Body of pancreas (tissue), 4 donors: ENCODE measurements at regions not wholly inside any gene's neighbourhood (a gene's known extent, or its start where the extent isn't known, plus 50 kb on each side); places are given as distances from the start of the nearest gene placed in this dataset.

Source experiments
- ATAC-seq: fragments of 150-250 bp; one replicate; pipeline ENCODE4 v1.9.1; 2016
- DNase-seq, 4 donors: peaks; one replicate each; pipeline ENCODE4 v3.0.0-alpha.2; 2019
- H3K27ac ChIP-seq, 4 donors: fragments of 200-600 bp; sonication (generic); 1 replicate in 3 of 4; 2 replicates in 1 of 4; pipeline versions ENCODE4 v1.5.1 to v1.6.1; 2016 to 2019; ENCODE audit warnings: mild to moderate bottlenecking in 1 of 4, mixed read lengths in 1 of 4, moderate library complexity in 1 of 4
- H3K27me3 ChIP-seq, 2 donors: fragments of 200-600 bp; sonication (generic); one replicate each; pipeline ENCODE4 v1.6.0; 2016; ENCODE audit warnings: mild to moderate bottlenecking in 1 of 2
- H3K36me3 ChIP-seq, 2 donors: fragments of 200-600 bp; sonication (generic); replicated peaks in 1 of 2; 2 replicates each; pipeline ENCODE4 v1.5.1; 2016; ENCODE audit warnings: low read depth in 2 of 2; ENCODE audit not compliant: insufficient read depth in 1 of 2
- H3K4me1 ChIP-seq: fragments of 200-600 bp; sonication (generic); one replicate; pipeline ENCODE4 v1.6.0; 2016
- H3K4me3 ChIP-seq, 2 donors: fragments of 200-600 bp; sonication (generic); 1 replicate in 1 of 2; 2 replicates in 1 of 2; pipeline ENCODE4 v1.5.1; 2016 to 2019
- H3K9me3 ChIP-seq, 3 donors: fragments of 200-600 bp; sonication (generic); 1 replicate in 2 of 3; 2 replicates in 1 of 3; pipeline ENCODE4 v1.5.1; 2016
- POLR2A ChIP-seq, 3 donors: fragments of 450-650 bp; IDR thresholded peaks; one replicate each; pipeline ENCODE4 v1.6.1; 2016; ENCODE audit warnings: antibody characterized with exemption in 3 of 3, mild to moderate bottlenecking in 2 of 3
- WGBS, 2 donors: methylation state at CpG; one replicate each; pipeline ENCODE4 v1.1.5; 2017; 5-methylcytosine and 5-hydroxymethylcytosine counted together
- intact Hi-C: fragments of 100-400 bp; cut with DNase I; formaldehyde crosslinking; loops from one replicate; pipeline ENCODE4 v1.15.1; 2023
- TF ChIP-seq, protein P1 (sequence below), 7 experiments: fragments of 450-650 bp in 4 of 7; fragments of 200-600 bp in 3 of 7; sonication (generic) in 3 of 7; IDR thresholded peaks; one replicate each; pipeline ENCODE4 v1.5.1; 2016 to 2019; ENCODE audit warnings: antibody characterized with exemption in 7 of 7

- DNase-seq, result no peak
- no peak for TF ChIP-seq POLR2A (IDR thresholded peaks at IDR 0.05)
- TF ChIP-seq, protein P1, sequence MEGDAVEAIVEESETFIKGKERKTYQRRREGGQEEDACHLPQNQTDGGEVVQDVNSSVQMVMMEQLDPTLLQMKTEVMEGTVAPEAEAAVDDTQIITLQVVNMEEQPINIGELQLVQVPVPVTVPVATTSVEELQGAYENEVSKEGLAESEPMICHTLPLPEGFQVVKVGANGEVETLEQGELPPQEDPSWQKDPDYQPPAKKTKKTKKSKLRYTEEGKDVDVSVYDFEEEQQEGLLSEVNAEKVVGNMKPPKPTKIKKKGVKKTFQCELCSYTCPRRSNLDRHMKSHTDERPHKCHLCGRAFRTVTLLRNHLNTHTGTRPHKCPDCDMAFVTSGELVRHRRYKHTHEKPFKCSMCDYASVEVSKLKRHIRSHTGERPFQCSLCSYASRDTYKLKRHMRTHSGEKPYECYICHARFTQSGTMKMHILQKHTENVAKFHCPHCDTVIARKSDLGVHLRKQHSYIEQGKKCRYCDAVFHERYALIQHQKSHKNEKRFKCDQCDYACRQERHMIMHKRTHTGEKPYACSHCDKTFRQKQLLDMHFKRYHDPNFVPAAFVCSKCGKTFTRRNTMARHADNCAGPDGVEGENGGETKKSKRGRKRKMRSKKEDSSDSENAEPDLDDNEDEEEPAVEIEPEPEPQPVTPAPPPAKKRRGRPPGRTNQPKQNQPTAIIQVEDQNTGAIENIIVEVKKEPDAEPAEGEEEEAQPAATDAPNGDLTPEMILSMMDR (IDR thresholded peaks at IDR 0.05), result no peak
- WGBS, 2 donors, result 78 to 82% methylated on average over 15 of the region's 15 CpGs
- no peaks in the 10 kb centered on the region for H3K36me3 ChIP-seq
- no peaks in the 10 kb centered on the region for H3K4me1 ChIP-seq
- intact Hi-C loops, result no loop called here
- no peaks in the 10 kb centered on the region for H3K27me3 ChIP-seq
- no peak for ATAC-seq
- no peaks in the 10 kb centered on the region for H3K9me3 ChIP-seq
- no peak overlapping the region for H3K27ac ChIP-seq
- no peak overlapping the region for H3K4me3 ChIP-seq
These were observed 161.6 kb downstream of the ZDHHC21 start for GRCh38 chr9:14531341-14532269.

GRCh38 chr9:14530841-14531240 lies 162.4 kb downstream of the ZDHHC21 start:
- H3K27me3 ChIP-seq, result no peaks in the 10 kb centered on the region
- ATAC-seq (no peak), DNase-seq (no peak)
- H3K4me1 ChIP-seq, result no peaks in the 10 kb centered on the region
- WGBS, 2 donors, result 48 to 53% methylated on average over 4 of the region's 4 CpGs
- H3K9me3 ChIP-seq, result no peaks in the 10 kb centered on the region
- H3K36me3 ChIP-seq, result no peaks in the 10 kb centered on the region
- H3K4me3 ChIP-seq, result no peak overlapping the region
- no peak for TF ChIP-seq POLR2A (IDR thresholded peaks at IDR 0.05)
- TF ChIP-seq, protein P1 (IDR thresholded peaks at IDR 0.05), result no peak
- intact Hi-C loops, result no loop called here
- no peak overlapping the region for H3K27ac ChIP-seq

DNA sequence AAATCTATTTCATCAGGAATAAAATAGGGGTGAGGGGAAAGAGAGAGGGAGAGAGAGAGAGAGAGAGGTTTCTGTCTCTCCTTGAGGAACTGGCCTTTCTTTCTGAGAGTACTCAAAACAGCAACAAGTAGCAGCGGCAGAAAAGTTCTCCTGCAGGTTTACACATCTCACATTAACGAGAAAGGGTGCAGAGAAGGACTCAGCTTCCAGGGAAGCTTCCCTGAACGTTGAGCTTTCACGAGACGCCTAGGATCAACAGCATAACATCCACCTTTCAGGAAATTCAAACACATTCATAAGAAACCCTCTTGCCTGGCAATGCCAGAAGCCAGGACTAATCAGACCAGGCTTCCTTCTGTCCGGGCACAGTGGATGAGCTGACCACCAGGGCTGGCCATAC lies 162.9 kb downstream of the ZDHHC21 start:
- Histone ChIP-seq H3K9me3 (no peaks in the 10 kb centered on the region), H3K36me3 (no peaks in the 10 kb centered on the region), H3K27ac (no peak overlapping the region), H3K4me3 (no peak overlapping the region), H3K27me3 (no peaks in the 10 kb centered on the region), H3K4me1 (no peaks in the 10 kb centered on the region)
- no peak for DNase-seq
- no peak for ATAC-seq
- WGBS, 2 donors, result 39 to 46% methylated on average over 6 of the region's 6 CpGs
- TF ChIP-seq POLR2A (IDR thresholded peaks at IDR 0.05), result no peak
- TF ChIP-seq, protein P1 (IDR thresholded peaks at IDR 0.05), result no peak
- intact Hi-C loops, result no loop called here

- H3K27ac ChIP-seq, result no peak overlapping the region
- 78 to 81% methylated on average over 4 of the region's 4 CpGs for WGBS, 2 donors
- no peaks in the 10 kb centered on the region for H3K36me3 ChIP-seq
- H3K9me3 ChIP-seq, result no peaks in the 10 kb centered on the region
- no peaks in the 10 kb centered on the region for H3K4me1 ChIP-seq
- ATAC-seq (no peak), DNase-seq (no peak)
- no peak overlapping the region for H3K4me3 ChIP-seq
- H3K27me3 ChIP-seq, result no peaks in the 10 kb centered on the region
- TF ChIP-seq, protein P1 (IDR thresholded peaks at IDR 0.05), result no peak
- no peak for TF ChIP-seq POLR2A (IDR thresholded peaks at IDR 0.05)
- intact Hi-C loops, result no loop called here
These were observed 163.6 kb downstream of the ZDHHC21 start for GRCh38 chr9:14529629-14530028.

- Histone ChIP-seq H3K9me3 (no peaks in the 10 kb centered on the region), H3K27ac (no peak overlapping the region), H3K36me3 (no peaks in the 10 kb centered on the region), H3K27me3 (no peaks in the 10 kb centered on the region), H3K4me3 (no peak overlapping the region), H3K4me1 (no peaks in the 10 kb centered on the region)
- ATAC-seq (no peak), DNase-seq (no peak)
- intact Hi-C loops, result no loop called here
- 55 to 68% methylated on average over 3 of the region's 3 CpGs for WGBS, 2 donors
- TF ChIP-seq POLR2A (IDR thresholded peaks at IDR 0.05), result no peak
- TF ChIP-seq, protein P1 (IDR thresholded peaks at IDR 0.05), result no peak
These were observed 164.2 kb downstream of the ZDHHC21 start for GRCh38 chr9:14529054-14529453.
